HFF-Myc (cell line): ENCODE measurements at regions not wholly inside any gene's neighbourhood (a gene's known extent, or its start where the extent isn't known, plus 50 kb on each side); places are given as distances from the start of the nearest gene placed in this dataset.

Source experiments
- DNase-seq: peaks from one replicate; pipeline ENCODE4 v3.0.0-alpha.2; 2011; ENCODE audit warnings: low read depth; ENCODE audit errors: extremely low read depth
- H3K4me3 ChIP-seq: replicated peaks from 2 replicates; pipeline ENCODE4 v1.5.1; 2011; ENCODE audit warnings: low read depth, mild to moderate bottlenecking, control low read depth, low read length
- TF ChIP-seq, protein P1 (sequence below): IDR thresholded peaks from 2 replicates; pipeline ENCODE4 v1.5.1; 2012; ENCODE audit warnings: mild to moderate bottlenecking, low read depth, low read length, control low read depth; ENCODE audit errors: missing control alignments

DNA sequence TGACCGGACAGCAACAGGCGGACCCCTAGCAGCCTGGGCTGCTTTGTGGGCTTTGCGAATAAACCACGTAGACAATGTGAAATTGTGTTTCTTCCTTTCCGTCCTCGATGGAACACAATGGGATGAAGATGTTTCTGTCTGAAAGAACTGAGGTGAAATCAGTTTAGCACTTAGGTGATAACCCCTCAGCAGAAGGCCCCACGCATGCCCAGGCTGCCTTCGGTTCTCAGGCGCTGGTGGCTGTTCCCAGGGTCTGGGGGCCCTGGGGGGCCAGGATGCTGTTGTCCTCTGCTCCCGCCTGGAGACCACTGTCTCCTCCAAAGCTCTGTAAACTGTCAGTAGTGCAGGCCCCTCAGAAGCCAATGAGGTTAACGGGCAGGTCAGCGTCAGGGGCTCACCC is 73.9 kb upstream of the HGFAC start:
- H3K4me3 ChIP-seq: no peak overlapping the region
- DNase-seq: no peak
- TF ChIP-seq, protein P1, sequence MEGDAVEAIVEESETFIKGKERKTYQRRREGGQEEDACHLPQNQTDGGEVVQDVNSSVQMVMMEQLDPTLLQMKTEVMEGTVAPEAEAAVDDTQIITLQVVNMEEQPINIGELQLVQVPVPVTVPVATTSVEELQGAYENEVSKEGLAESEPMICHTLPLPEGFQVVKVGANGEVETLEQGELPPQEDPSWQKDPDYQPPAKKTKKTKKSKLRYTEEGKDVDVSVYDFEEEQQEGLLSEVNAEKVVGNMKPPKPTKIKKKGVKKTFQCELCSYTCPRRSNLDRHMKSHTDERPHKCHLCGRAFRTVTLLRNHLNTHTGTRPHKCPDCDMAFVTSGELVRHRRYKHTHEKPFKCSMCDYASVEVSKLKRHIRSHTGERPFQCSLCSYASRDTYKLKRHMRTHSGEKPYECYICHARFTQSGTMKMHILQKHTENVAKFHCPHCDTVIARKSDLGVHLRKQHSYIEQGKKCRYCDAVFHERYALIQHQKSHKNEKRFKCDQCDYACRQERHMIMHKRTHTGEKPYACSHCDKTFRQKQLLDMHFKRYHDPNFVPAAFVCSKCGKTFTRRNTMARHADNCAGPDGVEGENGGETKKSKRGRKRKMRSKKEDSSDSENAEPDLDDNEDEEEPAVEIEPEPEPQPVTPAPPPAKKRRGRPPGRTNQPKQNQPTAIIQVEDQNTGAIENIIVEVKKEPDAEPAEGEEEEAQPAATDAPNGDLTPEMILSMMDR: no peak

DNA sequence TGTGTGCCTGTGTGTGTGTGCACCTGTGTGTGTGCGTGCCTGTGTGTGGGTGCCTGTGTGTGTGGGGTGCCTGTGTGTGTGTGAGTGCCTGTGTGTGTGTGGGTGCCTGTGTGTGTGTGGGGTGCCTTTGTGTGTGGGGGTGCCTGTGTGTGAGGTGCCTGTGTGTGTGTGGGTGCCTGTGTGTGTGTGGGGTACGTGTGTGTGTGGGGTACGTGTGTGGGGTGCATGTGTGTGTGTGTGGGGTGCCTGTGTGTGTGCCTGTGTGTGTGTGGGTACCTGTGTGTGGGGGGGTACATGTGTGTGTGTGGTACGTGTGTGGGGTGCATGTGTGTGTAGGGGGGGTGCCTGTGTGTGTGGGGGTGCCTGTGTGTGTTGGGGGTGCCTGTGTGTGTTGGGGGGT is 73.4 kb upstream of the HGFAC start:
- TF ChIP-seq, protein P1: no peak
- no peak overlapping the region for H3K4me3 ChIP-seq
- DNase-seq: no peak

DNA sequence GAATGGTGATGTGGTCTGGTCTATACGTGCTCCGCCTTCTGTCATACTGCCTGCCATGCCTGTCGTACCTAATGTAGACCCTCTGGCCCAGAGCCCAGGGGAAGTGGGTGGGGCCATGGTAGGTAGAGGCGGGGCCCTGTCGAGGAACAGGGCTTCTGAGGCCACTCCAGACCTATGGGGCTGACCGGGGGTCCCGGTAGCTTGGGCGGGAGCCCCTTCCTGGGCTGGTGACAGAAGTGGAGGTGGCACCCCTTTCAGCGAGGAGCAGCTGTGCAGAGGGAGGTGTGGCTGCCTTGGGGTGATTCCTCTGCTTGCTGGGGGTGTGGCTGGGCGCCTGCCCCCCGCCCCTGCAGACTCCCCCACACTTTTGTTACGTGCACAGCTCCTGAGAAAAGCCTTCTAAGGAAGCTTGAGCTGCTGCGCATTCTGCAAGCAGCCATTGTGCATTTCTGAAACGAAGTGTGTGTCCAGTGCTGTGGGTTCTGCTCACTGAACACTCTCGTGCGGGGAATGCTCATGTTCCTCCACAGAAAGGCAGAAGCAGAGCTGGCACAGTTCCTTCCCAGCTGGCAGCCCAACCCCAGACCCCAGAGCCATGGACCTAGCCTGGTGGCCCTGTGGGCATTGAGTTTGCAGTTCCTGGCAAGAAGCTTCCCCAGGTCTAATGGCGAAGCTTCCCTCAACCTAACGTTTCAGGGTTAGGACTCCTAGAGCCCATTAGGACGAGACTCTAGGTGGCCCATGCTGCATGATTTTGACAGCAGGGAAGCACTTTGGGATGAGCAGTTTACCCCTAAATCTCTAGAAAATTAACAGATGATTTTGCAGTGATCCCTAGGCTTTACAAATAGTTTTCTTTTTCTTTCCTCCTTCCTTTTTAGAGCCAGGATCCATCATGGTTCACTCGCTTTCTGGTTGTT is 72.7 kb upstream of the HGFAC start:
- TF ChIP-seq, protein P1: no peak
- no peak for DNase-seq
- H3K4me3 ChIP-seq: peak overlapping the region; percentile 43

DNA sequence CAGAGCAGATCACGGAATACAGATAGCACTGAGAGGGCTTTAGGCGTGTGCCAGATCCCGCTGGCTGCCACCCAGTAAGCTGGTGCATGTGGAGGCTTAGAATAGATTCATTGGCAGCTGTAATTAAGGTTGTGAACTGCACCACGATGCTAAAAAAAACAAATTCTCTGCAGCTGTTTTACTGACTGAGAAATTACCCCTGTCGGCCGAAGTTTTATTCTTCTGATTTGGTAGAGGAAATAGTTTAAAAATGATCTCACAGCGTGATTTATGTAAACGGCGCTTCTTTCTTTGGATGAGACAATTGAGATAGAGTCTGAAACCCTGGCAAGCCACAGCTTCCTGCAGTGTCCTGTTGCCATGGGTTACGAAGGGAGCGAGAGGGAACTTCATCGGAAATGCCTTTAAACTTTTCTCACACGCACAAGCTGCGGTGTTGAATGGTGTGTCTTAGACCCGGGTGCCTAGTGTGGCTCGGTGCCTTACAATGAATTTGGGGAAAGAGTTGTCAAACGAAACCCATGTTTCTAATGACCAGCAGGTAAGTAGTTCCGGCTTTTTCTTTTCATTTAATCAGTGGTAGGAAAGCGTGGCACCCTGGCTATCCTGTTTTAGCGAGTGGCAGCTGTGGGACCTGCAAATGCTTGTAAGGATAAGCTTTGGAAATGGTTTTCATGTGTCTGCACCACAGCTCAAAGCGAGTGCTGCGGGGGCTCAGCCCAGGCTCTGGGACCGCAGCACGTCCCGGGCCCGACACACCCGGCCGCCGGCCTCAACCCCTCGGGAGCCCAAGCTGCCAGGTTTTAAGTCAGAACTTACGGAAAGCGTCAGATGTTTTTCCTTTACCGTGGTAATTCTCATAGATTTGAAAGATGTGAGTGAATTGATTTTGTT is 71.7 kb upstream of the HGFAC start:
- peak overlapping the region; percentile 43 for H3K4me3 ChIP-seq
- TF ChIP-seq, protein P1: no peak
- peak; percentile 52 for DNase-seq

DNA sequence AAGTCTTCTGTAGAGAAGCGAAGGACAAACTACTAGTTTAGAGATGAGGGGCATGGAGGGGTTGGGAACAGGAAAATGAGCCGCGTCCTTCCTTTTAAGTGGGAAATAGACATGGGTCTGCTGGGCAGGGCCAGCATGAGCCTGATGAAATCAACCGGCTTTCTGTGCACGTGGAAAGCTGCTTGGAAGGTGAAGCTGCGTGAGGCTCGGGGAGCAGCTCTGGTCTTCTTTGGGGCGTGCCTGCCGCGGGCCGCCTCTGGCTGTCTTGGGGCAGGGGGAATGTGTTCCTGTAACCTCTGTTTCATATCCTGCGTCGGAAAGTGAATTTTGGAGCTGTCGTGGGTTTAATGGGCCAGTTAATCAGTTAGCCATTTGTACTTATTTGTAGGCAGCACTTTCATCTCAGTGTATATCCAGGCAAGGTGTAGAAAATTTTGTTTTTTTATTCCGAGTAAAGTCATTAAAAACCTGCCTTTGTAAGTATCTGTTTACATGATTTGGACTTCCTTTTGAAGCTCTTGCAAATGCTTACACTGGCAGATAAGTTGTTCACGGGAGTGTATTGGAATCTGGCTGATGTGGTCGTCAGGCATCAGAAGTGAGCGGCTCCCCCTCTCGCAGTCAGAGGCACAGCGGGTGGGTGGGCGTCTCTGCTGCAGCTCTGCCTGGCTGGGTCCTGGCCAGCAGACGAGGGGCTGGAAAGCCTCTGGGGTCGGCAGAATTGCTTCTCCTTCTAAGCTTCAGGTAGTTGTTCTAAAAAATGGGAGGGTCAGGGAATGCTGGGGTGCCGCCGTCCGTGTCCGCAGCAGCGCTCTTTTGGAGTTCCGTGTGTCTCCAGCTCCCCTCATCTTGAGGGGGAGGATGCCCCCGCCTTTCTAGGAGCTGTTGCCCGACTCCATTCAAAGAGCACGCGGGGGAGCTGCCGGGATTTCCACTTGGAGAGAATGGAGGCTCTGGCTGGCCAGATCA is 70.5 kb upstream of the HGFAC start:
- H3K4me3 ChIP-seq: peak overlapping the region; percentile 21
- no peak for DNase-seq
- TF ChIP-seq, protein P1: no peak

DNA sequence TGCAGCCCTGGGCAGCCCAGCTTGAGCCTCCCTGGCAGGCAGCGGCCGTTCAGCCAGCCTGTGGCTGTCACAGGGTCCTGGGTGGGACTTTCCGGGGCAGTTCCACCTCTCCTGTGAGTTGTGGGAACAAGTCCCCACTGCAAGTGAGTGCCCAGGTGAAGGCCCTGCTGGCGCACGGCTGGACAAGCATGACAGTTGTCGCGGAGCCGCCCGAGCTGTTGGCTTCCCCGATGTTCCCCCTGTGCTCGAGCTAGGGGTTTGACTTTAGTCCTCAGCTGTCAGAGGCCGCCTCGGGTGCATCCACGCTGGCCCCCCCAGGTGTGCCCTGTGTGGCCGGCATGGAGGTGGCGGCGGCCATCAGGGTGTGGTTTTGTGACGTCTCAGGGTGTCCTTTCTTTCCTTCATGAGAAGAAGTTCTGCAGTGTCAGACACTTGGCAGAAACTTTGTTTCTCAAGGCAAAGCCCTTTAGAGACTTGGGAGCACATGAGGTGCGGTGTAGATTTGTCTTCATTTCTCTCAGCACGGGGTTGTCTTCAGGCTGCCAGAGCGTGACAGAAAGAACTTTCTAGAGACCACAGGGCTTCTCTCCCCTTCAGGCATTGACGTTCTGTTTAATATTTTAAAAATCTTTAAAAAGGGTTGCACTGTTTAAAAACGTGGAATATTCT is 69.4 kb upstream of the HGFAC start:
- H3K4me3 ChIP-seq: no peak overlapping the region
- TF ChIP-seq, protein P1: no peak
- no peak for DNase-seq
